Activated CD4-positive, alpha-beta memory T cell treated with anti-CD3 and anti-CD28 coated beads for 36 hours (primary cell): ENCODE measurements at regions not wholly inside any gene's neighbourhood (a gene's known extent, or its start where the extent isn't known, plus 50 kb on each side); places are given as distances from the start of the nearest gene placed in this dataset.
"Not testable (repeated sequence)": the region's sequence is repeated elsewhere in the genome, so short reads cannot be mapped to it uniquely, and the experiment has no call there.

Experiments
- CTCF ChIA-PET: fragments of 350-600 bp; sonication (Branson Sonifier 250); formaldehyde crosslinking; loops from one replicate; lab custom pipeline; 2021; ENCODE audit warnings: antibody characterized with exemption, inconsistent platforms; lab: Charles Lee
- POLR2A ChIA-PET: fragments of 350-600 bp; sonication (Branson Sonifier 250); formaldehyde crosslinking; loops from one replicate; lab custom pipeline; 2021; ENCODE audit warnings: antibody characterized with exemption; lab: Charles Lee
- DNase-seq: peaks from one replicate; pipeline ENCODE4 v3.0.0-alpha.2; 2020
- H3K27ac Mint-ChIP-seq: one replicate; pipeline ENCODE4 v1.8.0; 2021; ENCODE audit warnings: mixed read lengths
- H3K27me3 Mint-ChIP-seq: one replicate; pipeline ENCODE4 v1.8.0; 2021; ENCODE audit warnings: mixed read lengths
- H3K36me3 Mint-ChIP-seq: one replicate; pipeline ENCODE4 v1.8.0; 2021; ENCODE audit warnings: mixed read lengths
- H3K4me1 Mint-ChIP-seq: one replicate; pipeline ENCODE4 v1.8.0; 2021; ENCODE audit warnings: low read depth, mixed read lengths
- H3K4me3 Mint-ChIP-seq: one replicate; pipeline ENCODE4 v1.8.0; 2021; ENCODE audit warnings: mild to moderate bottlenecking, mixed read lengths
- H3K9me3 Mint-ChIP-seq: one replicate; pipeline ENCODE4 v1.8.0; 2021; ENCODE audit warnings: mixed read lengths
- intact Hi-C: fragments of 100-400 bp; cut with micrococcal nuclease; formaldehyde crosslinking; loops from one replicate; pipeline ENCODE4 v1.15.1; 2023

- Mint-ChIP-seq H3K36me3 (no peaks in the 10 kb centered on the region), H3K4me1 (peaks cover 2% of the 10 kb centered on the region), H3K9me3 (peaks cover 9% of the 10 kb centered on the region), H3K27me3 (peaks cover 20% of the 10 kb centered on the region), H3K4me3 (no peak overlapping the region), H3K27ac (no peak overlapping the region)
- POLR2A ChIA-PET, result no interaction called here
- intact Hi-C loops, result no loop called here
- no peak for DNase-seq
- CTCF ChIA-PET, result no interaction called here
Observed at GRCh38 chr16:88170528-88170991, 212.2 kb upstream of the ZNF469 start.

- H3K9me3 Mint-ChIP-seq, H3K4me1 Mint-ChIP-seq, intact Hi-C loops, CTCF ChIA-PET, H3K36me3 Mint-ChIP-seq, H3K4me3 Mint-ChIP-seq, DNase-seq, H3K27ac Mint-ChIP-seq, POLR2A ChIA-PET: not testable (repeated sequence)
- peaks cover 20% of the 10 kb centered on the region for H3K27me3 Mint-ChIP-seq
Observed at GRCh38 chr16:88171126-88171525, 211.6 kb upstream of the ZNF469 start.

- H3K27me3 Mint-ChIP-seq, H3K27ac Mint-ChIP-seq, intact Hi-C loops, POLR2A ChIA-PET, H3K4me3 Mint-ChIP-seq, H3K36me3 Mint-ChIP-seq, H3K9me3 Mint-ChIP-seq, CTCF ChIA-PET, H3K4me1 Mint-ChIP-seq, DNase-seq: not testable (repeated sequence)
Observed at GRCh38 chr16:88176184-88176583, 206.6 kb upstream of the ZNF469 start.

GRCh38 chr16:88176591-88177180 is 206.1 kb upstream of the ZNF469 start:
- CTCF ChIA-PET, intact Hi-C loops, DNase-seq, H3K9me3 Mint-ChIP-seq, H3K27me3 Mint-ChIP-seq, H3K4me3 Mint-ChIP-seq, H3K36me3 Mint-ChIP-seq, H3K27ac Mint-ChIP-seq, POLR2A ChIA-PET, H3K4me1 Mint-ChIP-seq: not testable (repeated sequence)

- H3K4me3 Mint-ChIP-seq, CTCF ChIA-PET, intact Hi-C loops, H3K4me1 Mint-ChIP-seq, H3K27ac Mint-ChIP-seq, POLR2A ChIA-PET, H3K9me3 Mint-ChIP-seq, DNase-seq, H3K27me3 Mint-ChIP-seq, H3K36me3 Mint-ChIP-seq: not testable (repeated sequence)
Observed at GRCh38 chr16:88178251-88178650, 204.5 kb upstream of the ZNF469 start.

GRCh38 chr16:88178896-88179295 is 203.9 kb upstream of the ZNF469 start:
- H3K4me3 Mint-ChIP-seq, CTCF ChIA-PET, intact Hi-C loops, H3K27me3 Mint-ChIP-seq, H3K9me3 Mint-ChIP-seq, H3K36me3 Mint-ChIP-seq, DNase-seq, H3K4me1 Mint-ChIP-seq, H3K27ac Mint-ChIP-seq, POLR2A ChIA-PET: not testable (repeated sequence)

DNA sequence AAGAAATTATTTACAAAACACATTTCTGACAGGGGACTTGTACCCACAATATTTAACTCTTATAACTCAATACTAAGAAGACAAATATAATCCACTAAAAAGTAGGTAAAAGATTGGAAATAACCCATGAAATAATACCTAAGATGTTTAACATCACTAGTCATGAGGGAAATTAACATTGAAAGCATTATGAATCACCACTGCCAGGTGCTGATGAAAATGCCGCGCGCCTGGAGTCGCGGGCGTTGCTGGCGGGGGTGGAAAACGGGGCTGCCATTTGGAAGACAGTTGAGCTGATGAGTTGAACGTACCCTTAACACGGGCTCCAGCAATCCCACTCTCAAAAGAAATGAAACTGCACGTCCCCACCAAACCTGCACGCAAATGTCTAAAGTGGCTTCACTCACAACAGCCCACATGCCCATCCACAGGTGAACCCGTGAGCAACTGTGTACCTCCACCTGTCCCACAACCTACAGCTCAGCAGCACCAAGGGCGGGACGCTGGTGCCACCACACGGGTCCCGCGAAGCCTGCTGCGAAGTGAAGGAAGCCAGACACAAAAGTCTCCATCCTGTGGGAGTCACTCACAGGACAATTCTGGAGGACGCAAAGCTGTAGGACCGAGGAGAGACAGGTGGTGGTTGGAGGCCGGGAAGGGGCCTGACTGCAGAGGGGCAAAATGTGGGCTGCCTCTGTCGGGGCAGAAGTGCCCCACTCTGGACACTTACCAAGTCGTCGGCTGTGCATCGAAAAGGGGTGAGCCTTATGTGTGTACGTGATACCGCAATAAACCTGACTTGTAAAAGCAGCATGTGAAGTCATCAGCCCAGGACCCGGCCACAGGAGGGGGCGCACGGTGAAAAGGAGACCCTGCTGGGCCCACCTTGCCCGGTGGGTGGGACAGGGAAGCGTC is 199.5 kb upstream of the ZNF469 start:
- H3K27ac Mint-ChIP-seq, H3K4me3 Mint-ChIP-seq, H3K27me3 Mint-ChIP-seq, POLR2A ChIA-PET, intact Hi-C loops, DNase-seq, H3K36me3 Mint-ChIP-seq, H3K9me3 Mint-ChIP-seq, H3K4me1 Mint-ChIP-seq, CTCF ChIA-PET: not testable (repeated sequence)

DNA sequence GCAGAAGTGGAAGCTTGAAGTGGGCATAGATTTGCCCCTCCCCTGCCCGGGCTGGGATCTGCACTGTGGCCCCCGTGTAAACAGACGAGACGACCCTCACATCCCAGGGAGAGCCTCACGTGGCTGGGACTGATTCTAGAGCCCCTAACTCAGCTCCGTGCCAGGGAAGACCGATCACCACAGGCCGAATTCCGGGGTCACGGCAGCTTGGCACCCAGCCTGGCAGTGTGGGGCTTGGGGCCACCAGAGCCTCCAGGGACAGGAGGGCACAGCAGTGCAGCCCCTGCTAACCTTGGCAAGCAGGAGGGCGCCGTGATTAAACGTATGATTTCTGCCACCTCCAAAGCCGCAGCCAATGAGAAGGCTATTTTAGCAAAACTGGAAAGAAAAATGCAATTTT is 198.7 kb upstream of the ZNF469 start:
- H3K27ac Mint-ChIP-seq, CTCF ChIA-PET, H3K4me3 Mint-ChIP-seq: not testable (repeated sequence)

GRCh38 chr16:88184566-88185355 is 198.0 kb upstream of the ZNF469 start:
- H3K9me3 Mint-ChIP-seq, result peaks cover 12% of the 10 kb centered on the region
- H3K27ac Mint-ChIP-seq, H3K27me3 Mint-ChIP-seq, intact Hi-C loops, H3K4me3 Mint-ChIP-seq, POLR2A ChIA-PET, DNase-seq, H3K4me1 Mint-ChIP-seq, CTCF ChIA-PET, H3K36me3 Mint-ChIP-seq: not testable (repeated sequence)

More for the DNA sequence above, 198.7 kb upstream of the ZNF469 start:
- POLR2A ChIA-PET, H3K9me3 Mint-ChIP-seq, H3K27me3 Mint-ChIP-seq, intact Hi-C loops, H3K36me3 Mint-ChIP-seq, H3K4me1 Mint-ChIP-seq, DNase-seq: not testable (repeated sequence)

GRCh38 chr16:88185406-88185805 is 197.4 kb upstream of the ZNF469 start:
- H3K4me3 Mint-ChIP-seq, DNase-seq, H3K36me3 Mint-ChIP-seq, H3K4me1 Mint-ChIP-seq, CTCF ChIA-PET, H3K27ac Mint-ChIP-seq, H3K27me3 Mint-ChIP-seq, POLR2A ChIA-PET, intact Hi-C loops: not testable (repeated sequence)
- H3K9me3 Mint-ChIP-seq, result peaks cover 12% of the 10 kb centered on the region

- peaks cover 12% of the 10 kb centered on the region for H3K9me3 Mint-ChIP-seq
- intact Hi-C loops, H3K4me3 Mint-ChIP-seq: not testable (repeated sequence)
Observed at GRCh38 chr16:88185976-88186888, 196.5 kb upstream of the ZNF469 start.

More at GRCh38 chr16:88185976-88186888, 196.5 kb upstream of the ZNF469 start:
- POLR2A ChIA-PET, H3K27me3 Mint-ChIP-seq, CTCF ChIA-PET, H3K4me1 Mint-ChIP-seq, H3K36me3 Mint-ChIP-seq, DNase-seq, H3K27ac Mint-ChIP-seq: not testable (repeated sequence)
